ENCODE measurements at regions not wholly inside any gene's neighbourhood (a gene's known extent, or its start where the extent isn't known, plus 50 kb on each side); places are given as distances from the start of the nearest gene placed in this dataset.

DNA sequence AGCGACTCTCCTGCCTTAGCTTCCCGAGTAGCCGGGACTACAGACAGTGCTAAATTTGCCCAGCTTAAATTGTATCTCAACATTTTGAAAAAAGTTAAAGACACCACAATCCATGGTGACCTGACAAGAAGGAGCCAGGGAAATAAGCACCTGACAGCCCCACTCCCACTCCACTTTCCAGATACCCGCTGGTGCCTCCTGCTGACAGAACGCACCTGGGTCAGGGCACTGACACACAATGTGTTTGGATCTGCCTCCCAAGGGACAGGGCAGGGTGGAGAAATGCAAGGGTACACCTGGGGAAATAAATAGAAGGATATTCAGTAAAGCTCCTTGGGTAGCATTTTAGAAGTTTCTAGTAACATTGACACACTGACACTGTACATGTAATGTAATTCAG, 58.9 kb upstream of the OPN4 start:
- Mint-ChIP-seq H3K4me1 (ENCODE audit: low read depth, unreplicated experiment) (peaks cover 9% of the 10 kb centered on the region), H3K27ac (ENCODE audit: unreplicated experiment) (no peak overlapping the region), H3K9me3 (ENCODE audit: low read depth, unreplicated experiment) (no peaks in the 10 kb centered on the region), H3K27me3 (ENCODE audit: unreplicated experiment) (peaks cover 5% of the 10 kb centered on the region), H3K36me3 (ENCODE audit: insufficient read depth, unreplicated experiment) (no peaks in the 10 kb centered on the region), H3K4me3 (ENCODE audit: low read depth, unreplicated experiment) (no peak overlapping the region)
- CTCF ChIA-PET = no interaction called here
- intact Hi-C loops (cut with micrococcal nuclease; ENCODE audit: unreplicated experiment) = no loop called here
- no peak for DNase-seq
- no TSS peak for BruUV-seq (replicated peaks)
- TF ChIP-seq, protein P1, sequence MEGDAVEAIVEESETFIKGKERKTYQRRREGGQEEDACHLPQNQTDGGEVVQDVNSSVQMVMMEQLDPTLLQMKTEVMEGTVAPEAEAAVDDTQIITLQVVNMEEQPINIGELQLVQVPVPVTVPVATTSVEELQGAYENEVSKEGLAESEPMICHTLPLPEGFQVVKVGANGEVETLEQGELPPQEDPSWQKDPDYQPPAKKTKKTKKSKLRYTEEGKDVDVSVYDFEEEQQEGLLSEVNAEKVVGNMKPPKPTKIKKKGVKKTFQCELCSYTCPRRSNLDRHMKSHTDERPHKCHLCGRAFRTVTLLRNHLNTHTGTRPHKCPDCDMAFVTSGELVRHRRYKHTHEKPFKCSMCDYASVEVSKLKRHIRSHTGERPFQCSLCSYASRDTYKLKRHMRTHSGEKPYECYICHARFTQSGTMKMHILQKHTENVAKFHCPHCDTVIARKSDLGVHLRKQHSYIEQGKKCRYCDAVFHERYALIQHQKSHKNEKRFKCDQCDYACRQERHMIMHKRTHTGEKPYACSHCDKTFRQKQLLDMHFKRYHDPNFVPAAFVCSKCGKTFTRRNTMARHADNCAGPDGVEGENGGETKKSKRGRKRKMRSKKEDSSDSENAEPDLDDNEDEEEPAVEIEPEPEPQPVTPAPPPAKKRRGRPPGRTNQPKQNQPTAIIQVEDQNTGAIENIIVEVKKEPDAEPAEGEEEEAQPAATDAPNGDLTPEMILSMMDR (IDR thresholded peaks at IDR 0.05; ENCODE audit: unreplicated experiment) = no peak

DNA sequence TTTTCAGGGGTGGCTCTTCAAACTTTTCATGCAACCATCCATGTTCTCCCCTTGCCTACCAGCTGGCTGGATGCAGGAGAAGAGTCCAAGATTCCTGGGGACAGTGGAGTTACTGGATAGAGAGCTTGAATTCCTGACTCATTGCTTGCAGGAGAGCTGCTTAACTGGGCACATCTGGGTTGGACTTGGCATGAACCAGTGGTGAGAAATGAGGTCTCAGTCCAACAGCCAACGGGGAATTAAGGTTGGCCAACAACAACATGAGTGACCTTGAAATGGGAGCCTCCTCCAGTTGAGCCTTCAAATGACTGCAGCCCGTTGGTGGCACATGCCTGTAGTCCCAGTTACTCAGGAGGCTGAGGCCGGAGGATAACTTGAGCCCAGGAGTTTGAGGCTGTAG, 58.1 kb upstream of the OPN4 start:
- CTCF ChIA-PET = no interaction called here
- BruUV-seq (replicated peaks) = no TSS peak

DNA sequence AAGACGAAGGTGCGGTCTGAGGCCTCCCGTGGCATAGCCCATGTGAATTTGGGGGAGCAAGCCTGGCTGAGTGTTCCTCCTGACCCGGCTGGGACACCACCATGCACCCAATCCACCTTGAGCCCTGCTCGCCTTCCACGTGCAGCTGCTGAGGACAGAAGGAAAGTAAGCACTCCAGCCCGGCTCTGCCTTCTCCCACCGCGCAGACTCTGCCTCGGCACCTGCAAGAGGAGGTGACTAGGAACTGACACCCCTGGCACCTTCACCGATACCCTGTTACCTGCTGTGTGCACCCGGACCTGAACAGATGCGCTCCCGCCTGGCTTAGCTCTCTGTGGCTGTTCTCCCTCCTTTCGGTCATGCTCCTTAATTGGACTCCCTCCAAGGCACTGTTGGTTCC, 57.0 kb upstream of the OPN4 start:
- peaks cover 14% of the 10 kb centered on the region for H3K27me3 Mint-ChIP-seq (ENCODE audit: unreplicated experiment)
- H3K4me1 Mint-ChIP-seq (ENCODE audit: low read depth, unreplicated experiment) = peaks cover 16% of the 10 kb centered on the region
- H3K27ac Mint-ChIP-seq (ENCODE audit: unreplicated experiment) = no peak overlapping the region
- TF ChIP-seq, protein P1 (IDR thresholded peaks at IDR 0.05; ENCODE audit: unreplicated experiment) = no peak
- no peaks in the 10 kb centered on the region for H3K9me3 Mint-ChIP-seq (ENCODE audit: low read depth, unreplicated experiment)
- intact Hi-C loops (cut with micrococcal nuclease; ENCODE audit: unreplicated experiment) = no loop called here
- H3K4me3 Mint-ChIP-seq (ENCODE audit: low read depth, unreplicated experiment) = no peak overlapping the region
- H3K36me3 Mint-ChIP-seq (ENCODE audit: insufficient read depth, unreplicated experiment) = no peaks in the 10 kb centered on the region
- BruUV-seq (replicated peaks) = no TSS peak
- CTCF ChIA-PET = no interaction called here
- DNase-seq = no peak

More for the DNA sequence above, 58.1 kb upstream of the OPN4 start:
- intact Hi-C loops (cut with micrococcal nuclease; ENCODE audit: unreplicated experiment) = no loop called here
- peaks cover 9% of the 10 kb centered on the region for H3K4me1 Mint-ChIP-seq (ENCODE audit: low read depth, unreplicated experiment)
- H3K27me3 Mint-ChIP-seq (ENCODE audit: unreplicated experiment) = peaks cover 12% of the 10 kb centered on the region
- no peaks in the 10 kb centered on the region for H3K36me3 Mint-ChIP-seq (ENCODE audit: insufficient read depth, unreplicated experiment)
- H3K27ac Mint-ChIP-seq (ENCODE audit: unreplicated experiment) = no peak overlapping the region
- H3K4me3 Mint-ChIP-seq (ENCODE audit: low read depth, unreplicated experiment) = no peak overlapping the region
- H3K9me3 Mint-ChIP-seq (ENCODE audit: low read depth, unreplicated experiment) = no peaks in the 10 kb centered on the region
- DNase-seq = no peak
- TF ChIP-seq, protein P1 (IDR thresholded peaks at IDR 0.05; ENCODE audit: unreplicated experiment) = no peak

DNA sequence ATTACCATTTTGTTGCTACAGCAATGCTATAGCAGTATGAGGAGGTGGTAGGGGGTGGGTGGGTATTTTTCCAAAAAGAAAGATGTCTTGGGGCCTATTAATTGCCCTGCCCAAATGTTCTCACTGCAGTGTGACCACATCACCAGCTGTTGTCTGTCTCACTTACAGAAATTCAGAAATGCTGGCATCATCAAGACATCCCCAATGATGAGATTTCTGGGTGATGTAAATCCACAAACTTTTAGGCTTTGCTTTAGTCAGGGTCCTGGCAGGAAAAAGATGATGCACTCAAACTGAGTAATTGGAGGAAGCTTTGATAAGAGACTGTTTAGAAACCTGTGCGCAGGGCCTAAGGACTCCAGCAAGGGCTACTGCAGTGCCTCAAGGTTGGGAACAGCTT, 56.2 kb upstream of the OPN4 start:
- no peaks in the 10 kb centered on the region for H3K9me3 Mint-ChIP-seq (ENCODE audit: low read depth, unreplicated experiment)
- intact Hi-C loops (cut with micrococcal nuclease; ENCODE audit: unreplicated experiment) = no loop called here
- DNase-seq = no peak
- no peak overlapping the region for H3K4me3 Mint-ChIP-seq (ENCODE audit: low read depth, unreplicated experiment)
- CTCF ChIA-PET = interaction anchor here (0.7 kb wide), 1 partner anchor 231 kb away, joined by 5 read pairs; no protein-coding TSS in a partner anchor
- TF ChIP-seq, protein P1 (IDR thresholded peaks at IDR 0.05; ENCODE audit: unreplicated experiment) = no peak
- H3K4me1 Mint-ChIP-seq (ENCODE audit: low read depth, unreplicated experiment) = peaks cover 24% of the 10 kb centered on the region
- H3K36me3 Mint-ChIP-seq (ENCODE audit: insufficient read depth, unreplicated experiment) = no peaks in the 10 kb centered on the region
- H3K27me3 Mint-ChIP-seq (ENCODE audit: unreplicated experiment) = peaks cover 14% of the 10 kb centered on the region
- no peak overlapping the region for H3K27ac Mint-ChIP-seq (ENCODE audit: unreplicated experiment)
- BruUV-seq (replicated peaks) = no TSS peak
